Lower leg skin (tissue), 3 donors: ENCODE measurements at regions not wholly inside any gene's neighbourhood (a gene's known extent, or its start where the extent isn't known, plus 50 kb on each side); places are given as distances from the start of the nearest gene placed in this dataset.

Source experiments
- CTCF ChIP-seq, 3 donors: fragments of 450-650 bp; IDR thresholded peaks; one replicate each; pipeline ENCODE4 v1.5.1; 2016; ENCODE audit warnings: antibody characterized with exemption in 3 of 3, mild to moderate bottlenecking in 3 of 3, moderate library complexity in 2 of 3
- POLR2A ChIP-seq, 2 donors: fragments of 450-650 bp; IDR thresholded peaks; one replicate each; pipeline ENCODE4 v1.6.1; 2016 to 2017; ENCODE audit warnings: antibody characterized with exemption in 2 of 2, mild to moderate bottlenecking in 1 of 2, moderate library complexity in 1 of 2

GRCh38 chr2:38192976-38193375 is 117.0 kb upstream of the CYP1B1 start:
- no peak for TF ChIP-seq CTCF (IDR thresholded peaks at IDR 0.05)
- TF ChIP-seq POLR2A (IDR thresholded peaks at IDR 0.05): no peak
